GM19438 (cell line): ENCODE measurements at regions not wholly inside any gene's neighbourhood (a gene's known extent, or its start where the extent isn't known, plus 50 kb on each side); places are given as distances from the start of the nearest gene placed in this dataset.
"Not testable (repeated sequence)": the region's sequence is repeated elsewhere in the genome, so short reads cannot be mapped to it uniquely, and the experiment has no call there.

Experiments used
- ATAC-seq: cut with Tn5 transposase; IDR thresholded peaks from one replicate; pipeline ENCODE4 v1.9.1; 2021; ENCODE audit warnings: low read depth; ENCODE audit not compliant: unreplicated experiment

DNA sequence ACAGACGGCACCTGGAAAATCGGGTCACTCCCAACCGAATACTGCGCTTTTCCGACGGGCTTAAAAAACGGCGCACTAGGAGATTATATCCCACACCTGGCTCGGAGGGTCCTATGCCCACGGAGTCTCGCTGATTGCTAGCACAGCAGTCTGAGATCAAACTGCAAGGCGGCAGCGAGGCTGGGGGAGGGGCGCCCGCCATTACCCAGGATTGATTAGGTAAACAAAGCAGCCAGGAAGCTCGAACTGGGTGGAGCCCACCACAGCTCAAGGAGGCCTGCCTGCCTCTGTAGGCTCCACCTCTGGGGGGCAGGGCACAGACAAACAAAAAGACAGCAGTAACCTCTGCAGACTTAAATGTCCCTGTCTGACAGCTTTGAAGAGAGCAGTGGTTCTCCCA lies 64.5 kb downstream of the SLC30A10 start:
- ATAC-seq = not testable (repeated sequence)

DNA sequence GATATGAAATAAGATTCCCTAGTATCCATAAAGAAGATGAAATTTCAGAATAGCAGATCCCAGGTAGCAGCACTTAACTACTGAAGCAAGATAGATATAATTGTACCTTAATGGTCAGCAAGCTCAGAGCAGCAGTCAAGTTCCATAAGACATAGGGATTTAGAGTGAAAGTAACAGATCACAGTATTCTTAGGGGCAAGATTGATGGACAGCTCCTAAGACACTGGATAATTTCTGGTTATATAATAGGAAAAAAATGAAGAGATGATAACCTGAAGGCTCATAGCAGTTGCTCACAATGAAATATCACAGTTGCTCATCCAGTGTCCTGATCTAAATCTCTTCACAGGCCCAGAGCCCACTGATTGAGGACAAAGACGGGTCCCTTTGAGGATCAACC lies 66.0 kb downstream of the SLC30A10 start:
- no peak for ATAC-seq

DNA sequence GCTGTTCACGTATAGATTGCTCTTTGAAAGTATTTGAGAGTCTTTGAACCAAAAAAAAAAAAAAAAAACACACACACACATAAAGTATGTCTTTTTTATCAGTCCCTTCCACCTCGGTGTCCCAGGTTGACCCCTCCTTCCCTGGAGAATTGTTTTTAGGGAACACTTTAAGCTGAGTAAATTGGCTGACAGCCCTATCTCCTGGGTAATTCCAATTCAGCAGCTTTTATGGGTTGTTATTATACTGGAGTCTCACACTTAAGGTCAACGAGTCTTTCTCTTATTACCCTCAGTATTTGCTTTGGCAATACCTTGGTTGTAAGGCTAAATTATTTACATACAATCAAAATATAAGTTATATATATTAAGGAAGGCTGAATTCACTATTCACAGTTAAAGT lies 69.4 kb downstream of the SLC30A10 start:
- ATAC-seq = no peak

DNA sequence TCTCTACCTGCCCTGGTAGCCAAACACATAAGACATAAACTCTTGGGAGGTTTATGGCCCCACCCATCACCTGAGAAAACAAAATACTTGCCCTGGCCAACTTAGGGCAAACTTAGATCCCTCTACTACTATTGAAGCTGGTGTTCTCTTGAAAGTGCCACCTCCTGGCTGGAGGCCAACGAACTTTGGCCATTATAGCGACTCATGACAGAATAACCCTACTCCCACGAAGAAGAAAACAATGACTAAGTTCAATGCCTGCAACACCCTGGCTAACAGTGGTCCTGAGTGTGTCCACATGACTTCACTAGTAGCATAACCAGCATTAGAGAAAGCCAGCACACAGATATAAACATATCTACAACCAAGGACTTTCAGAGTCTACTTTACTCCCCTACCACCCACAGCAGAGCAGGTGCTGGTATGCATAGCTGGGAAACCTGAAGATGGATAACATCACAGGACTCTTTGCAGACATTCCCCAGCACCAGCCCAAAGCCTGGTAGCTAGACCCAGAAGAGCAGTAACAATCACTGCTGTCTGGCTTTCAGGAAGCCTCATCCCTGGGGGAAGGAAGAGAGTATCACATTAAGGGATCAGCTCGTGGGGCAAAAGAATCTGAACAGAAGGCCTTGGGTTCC lies 81.0 kb downstream of the SLC30A10 start:
- ATAC-seq = no peak

DNA sequence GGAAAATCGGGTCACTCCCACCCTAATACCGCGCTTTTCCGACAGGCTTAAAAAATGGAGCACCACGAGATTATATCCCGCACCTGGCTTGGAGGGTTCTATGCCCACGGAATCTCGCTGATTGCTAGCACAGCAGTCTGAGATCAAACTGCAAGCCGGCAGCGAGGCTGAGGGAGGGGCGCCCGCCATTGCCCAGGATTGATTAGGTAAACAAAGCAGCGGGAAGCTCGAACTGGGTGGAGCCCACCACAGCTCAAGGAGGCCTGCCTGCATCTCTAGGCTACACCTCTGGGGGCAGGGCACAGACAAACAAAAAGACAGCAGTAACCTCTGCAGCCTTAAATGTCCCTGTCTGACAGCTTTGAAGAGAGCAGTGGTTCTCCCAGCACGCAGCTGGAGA lies 88.8 kb downstream of the SLC30A10 start:
- ATAC-seq = not testable (repeated sequence)

DNA sequence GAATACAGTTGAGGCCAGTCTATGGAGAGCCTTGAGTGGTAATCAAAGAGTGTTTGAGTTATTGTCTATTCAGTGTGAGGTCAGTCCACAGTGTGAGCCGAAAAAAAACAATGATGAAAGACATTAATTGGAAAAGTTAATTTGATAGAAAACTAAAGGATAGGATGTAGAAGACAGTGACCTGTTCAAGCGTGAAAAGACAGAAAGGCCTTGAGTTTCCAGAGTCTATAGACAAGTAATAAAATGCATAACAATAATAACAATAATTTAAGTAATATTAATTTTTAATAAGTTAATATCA lies 90.4 kb downstream of the SLC30A10 start:
- ATAC-seq = no peak

DNA sequence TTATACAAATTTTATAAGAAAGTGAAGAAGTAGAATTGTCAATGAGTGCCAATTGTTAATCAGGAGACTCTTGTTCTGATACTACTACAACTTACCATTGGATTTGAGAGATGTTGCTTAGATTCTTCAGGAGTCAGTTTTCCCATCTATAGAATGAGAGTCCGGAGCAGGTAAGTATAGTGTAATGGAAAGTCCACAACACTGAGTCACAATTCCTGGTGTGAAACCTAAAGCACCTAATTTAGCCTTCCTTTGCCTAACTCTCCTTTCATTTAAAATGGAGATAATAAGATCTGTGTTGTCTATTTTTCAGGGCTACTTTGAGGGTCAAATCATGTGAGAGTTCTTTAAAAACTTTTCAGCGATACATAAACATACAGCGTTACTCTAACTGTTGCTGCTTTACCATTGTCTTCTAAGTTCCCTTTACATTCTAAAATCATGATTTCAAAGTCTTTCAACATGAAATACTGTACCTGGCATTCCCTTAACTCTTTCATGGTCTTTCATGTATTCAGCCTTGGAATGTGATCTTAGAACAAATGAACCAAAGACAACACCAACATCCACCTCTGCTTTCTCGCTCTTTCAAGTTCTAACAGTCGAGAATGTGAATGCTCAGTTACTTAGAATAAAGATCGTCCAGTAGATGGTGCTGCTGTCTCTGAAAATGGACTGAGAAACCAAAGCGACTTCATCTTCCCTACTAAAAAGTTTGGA lies 90.9 kb downstream of the SLC30A10 start:
- ATAC-seq = no peak

DNA sequence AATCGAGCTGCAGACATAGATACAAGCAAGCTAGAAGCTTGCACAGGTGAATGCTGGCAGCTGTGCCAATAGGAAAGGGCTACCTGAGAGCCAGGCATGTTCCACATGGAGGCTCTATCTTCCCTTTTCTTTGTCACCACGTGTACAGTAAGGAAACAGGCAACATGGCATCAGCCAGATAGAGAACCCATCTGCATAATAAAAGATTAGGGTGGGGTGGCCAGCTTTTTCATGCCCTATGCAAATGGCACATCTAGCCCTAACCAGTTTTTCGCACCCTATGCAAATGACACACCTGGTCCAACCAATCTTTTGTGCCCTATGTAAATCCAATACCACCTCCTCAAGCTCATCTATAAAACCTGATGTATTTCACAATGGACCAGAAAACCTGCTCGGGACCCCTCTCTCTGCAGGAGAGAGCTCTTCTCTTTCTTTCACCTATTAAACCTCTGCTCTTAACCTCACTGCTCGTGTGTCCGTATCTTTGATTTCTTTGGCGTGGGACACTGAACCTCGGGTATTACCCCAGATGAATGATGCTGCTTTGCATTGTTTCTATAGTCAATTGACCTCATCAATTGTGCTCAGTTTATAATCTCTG lies 93.9 kb downstream of the SLC30A10 start:
- no peak for ATAC-seq

DNA sequence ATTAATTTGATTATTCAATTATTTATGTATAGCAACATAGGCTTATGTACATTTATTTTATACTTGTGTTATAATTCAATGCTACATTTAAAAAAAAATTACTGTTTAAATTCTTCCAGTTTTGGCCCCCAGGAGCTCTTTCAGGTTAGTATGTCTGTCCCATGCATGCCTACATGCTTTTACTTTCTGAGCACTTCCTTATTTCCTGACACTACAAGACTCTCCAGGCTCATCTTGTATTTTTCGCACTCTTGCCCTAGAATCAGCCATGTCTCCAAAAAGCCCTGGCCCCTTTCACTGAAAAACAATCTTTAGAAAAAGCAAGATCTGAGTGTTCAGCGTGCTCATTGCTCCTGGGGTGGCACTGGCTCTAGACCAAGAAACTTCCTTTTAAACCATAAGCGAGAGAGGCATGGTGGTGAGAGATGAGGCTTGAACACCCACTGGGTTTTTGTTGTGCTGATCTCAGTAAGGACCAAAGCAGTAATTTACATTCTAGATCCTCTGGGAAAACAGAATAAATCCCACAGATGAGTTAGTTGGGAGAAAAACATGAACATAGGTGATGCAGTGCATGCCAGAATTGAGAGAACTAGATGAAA lies 95.0 kb downstream of the SLC30A10 start:
- no peak for ATAC-seq

DNA sequence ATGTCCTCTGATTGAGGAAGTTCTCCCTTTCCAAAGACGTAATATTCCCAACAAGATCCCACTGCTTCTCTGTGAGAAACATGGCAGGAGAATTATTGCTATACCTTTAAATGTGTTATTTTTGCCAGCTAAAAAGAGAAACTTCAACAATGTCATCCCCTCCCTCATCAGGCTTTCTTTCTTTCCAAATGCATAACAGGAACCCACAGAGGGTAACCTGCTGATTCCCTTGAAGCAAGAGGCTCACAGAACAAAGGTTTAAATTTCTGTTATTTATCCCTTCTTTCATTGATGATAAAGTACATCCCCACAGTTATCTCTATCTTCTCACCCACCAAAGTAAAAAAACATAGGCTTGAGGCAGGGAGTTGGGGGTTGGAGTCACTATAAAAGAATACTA lies 102.1 kb downstream of the SLC30A10 start:
- no peak for ATAC-seq

DNA sequence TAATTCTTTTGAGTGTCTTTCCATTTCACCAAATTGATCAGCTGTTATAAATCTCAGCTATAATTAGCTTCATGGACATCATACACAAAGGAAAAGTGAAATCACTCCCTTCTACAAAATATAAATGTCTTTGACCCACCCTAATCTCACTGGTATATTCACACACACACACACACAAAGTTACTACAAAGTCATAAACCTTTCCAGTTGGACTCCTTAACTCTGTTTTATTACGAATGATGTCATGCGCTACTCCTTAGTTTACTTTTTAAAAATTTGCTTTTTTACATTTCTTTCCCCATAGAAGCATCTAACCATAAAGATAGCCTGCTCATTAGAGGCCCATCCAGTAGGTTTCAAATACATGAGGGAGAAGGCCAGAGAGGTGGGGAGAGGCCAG lies 103.0 kb downstream of the SLC30A10 start:
- no peak for ATAC-seq

DNA sequence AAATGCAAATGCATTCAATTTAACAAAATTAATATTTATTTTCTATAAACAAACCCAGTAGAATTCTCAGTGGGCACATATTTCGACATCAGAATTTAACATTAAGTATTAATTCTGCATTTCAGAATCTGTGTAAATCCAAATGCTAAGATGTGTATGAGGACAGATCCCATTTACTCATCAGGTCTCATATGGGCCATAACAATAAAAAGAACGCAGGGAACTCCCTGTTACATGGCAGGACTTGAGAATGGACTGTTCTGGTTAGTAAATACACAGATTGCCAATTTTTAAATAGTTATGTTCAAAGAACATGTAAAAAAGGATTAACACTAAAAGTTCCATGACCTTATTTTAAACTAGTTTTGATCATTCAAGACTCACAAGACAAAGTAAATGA lies 104.0 kb downstream of the SLC30A10 start:
- ATAC-seq = no peak

DNA sequence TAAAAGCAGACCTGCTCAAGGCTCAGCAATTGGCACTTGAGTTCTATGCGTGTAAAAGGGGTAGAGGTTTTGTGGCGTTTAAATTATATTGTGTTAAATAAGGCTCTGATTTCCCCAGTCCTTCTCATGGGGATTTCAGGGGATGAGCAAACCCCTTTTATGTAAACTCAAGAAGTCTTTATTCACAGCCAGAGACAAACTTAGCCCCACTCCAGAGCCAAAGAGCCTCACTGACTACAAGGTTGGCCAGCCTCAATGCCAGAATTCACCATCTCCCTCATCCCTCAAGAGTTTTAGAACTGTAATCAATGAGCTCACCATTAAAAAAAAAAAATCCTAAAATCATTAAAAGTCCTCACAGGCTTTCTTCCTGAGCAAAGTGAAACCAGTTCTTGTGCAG lies 107.8 kb downstream of the SLC30A10 start:
- no peak for ATAC-seq

DNA sequence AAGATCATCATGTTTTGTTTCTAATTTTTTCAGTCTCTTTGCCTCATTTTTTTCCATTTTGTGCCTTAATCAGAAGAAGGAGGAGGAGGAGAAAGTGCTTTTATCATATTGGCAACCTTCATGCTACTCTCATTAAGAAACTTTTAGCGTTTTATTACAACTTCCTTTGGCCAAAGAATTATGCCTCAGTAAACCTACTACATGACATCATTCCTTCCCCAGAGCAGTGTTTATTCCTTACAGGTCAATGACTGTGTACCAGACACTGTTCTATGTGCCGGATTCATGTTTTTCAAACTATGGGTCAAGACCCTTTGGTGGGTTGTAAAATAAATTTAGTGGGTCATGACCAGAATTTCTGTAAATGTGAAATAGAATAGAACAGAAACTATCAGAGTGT lies 110.4 kb downstream of the SLC30A10 start:
- no peak for ATAC-seq

DNA sequence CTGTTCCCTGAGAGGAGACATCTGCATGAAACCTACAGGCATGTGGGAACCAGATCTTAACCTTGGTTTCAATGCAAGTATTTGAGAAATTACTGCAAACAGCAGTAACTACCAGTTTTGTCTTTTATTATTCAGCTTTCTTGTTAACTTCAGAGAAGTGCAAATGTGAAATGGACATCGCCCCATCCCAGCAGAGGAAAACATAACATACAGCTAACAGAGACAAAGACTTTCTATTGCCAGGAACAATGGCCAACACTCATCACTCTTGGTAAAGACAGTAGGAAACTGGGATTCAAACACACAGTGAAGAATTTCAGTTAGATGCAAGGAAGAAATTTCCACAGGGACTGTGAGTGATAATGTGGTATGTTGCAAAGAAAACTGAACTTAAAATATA lies 115.1 kb downstream of the SLC30A10 start:
- ATAC-seq = no peak

DNA sequence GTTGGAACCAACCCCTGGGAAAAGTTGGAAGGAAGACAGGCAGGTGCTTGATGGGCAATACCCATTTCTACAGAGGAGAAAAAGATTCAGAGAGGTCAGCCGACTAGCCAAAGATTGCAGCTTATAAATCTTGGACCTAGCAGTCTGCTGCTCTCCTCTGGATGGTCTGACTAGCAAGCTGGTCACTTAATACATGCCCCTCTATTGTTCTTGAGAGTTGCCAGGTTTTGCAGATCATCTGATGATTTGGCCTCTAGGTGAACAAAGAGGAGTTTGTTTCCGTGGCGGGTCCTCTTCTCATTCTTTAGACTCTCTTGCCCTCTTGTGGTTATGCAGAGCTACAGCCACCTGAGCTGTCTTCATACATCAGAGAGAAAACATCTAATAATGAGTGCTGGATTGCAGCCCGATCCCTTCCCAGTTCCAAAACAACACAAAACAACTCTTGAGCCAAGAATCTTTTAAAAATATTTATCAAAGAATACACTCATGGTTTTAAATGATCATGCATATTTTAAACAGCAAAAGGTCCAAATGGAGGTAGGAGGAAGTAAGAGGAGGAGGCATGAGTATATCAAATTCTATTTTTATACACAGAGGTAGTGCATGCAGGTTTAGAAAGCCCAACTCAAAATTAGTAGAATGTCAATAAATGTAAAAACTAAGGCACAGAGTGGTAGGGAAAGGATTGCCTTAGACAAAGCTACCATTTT lies 115.7 kb downstream of the SLC30A10 start:
- peak; percentile 84 for ATAC-seq

DNA sequence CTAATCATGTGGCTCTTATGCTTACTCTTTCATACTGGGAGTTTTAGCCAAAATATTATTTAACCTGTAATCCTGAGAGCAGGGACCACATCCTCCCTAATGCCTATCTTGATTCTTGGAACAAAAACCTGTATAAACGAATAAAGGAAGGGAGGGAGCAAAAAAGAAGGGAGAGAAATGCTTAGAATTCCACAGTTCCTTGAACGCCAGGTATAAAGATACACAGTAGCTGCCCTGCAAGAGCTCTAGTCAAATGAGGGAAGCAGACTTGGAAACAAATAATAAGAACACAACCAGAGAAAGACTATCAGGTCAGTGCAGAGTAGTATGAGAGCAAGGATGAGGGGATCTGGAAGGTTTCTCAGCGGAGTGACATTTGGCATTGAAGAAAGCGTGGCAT lies 116.3 kb downstream of the SLC30A10 start:
- no peak for ATAC-seq

DNA sequence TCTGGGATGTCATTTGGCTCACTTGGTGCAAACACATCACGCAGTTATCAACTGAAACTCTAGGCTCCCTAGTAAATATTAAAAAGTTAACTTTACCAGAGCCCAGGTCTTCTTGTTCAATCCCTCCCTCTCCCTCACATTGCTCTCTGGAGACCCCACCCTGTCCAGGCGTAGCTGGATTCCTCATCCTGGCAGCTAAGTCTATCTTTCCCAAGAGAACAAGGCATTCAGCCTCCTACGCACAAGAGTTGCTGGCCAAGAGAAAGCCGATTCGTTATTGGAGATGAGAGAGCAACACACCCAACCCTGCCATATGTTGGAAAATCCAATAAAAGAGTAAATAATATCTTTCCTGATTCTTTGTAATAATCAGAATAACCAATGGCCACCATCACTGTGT lies 117.9 kb downstream of the SLC30A10 start:
- no peak for ATAC-seq

DNA sequence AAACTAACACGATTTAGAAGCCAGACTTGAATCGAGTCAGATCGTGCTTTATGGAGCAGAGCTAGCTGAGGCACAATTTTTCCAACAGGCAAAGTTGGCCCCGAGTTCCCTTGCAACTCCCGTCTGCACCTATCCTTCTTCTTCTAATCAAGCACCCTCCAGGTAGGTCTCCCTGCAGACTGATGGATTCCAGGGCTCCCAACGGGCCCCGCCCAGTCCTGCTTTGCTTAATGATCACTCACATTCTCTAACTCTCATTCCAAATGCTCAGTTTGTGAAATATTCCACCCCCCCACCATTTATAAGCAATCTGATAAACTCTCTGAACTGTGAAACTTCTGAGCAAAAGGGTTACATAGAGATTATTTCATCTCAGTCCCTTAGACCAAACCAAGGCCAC lies 119.6 kb downstream of the SLC30A10 start:
- no peak for ATAC-seq

DNA sequence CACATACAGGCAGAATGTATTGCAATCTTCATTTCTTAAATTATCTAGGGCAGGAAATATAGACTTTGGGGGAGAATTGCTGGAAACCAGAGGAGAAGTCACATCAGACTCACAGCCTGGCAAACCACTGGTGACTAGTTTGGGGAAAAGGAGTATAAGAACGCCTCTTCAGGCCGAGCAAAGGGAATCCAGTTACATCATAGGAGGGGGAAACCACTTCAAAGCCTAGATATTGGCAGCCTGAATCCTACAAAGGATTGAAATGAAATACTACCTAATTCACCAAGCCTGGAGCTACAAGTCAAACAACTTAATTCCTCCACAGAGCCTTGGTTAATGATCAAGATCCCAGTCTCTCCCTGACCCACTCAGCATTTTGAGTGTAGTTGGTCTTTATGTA lies 121.7 kb downstream of the SLC30A10 start:
- ATAC-seq = no peak

DNA sequence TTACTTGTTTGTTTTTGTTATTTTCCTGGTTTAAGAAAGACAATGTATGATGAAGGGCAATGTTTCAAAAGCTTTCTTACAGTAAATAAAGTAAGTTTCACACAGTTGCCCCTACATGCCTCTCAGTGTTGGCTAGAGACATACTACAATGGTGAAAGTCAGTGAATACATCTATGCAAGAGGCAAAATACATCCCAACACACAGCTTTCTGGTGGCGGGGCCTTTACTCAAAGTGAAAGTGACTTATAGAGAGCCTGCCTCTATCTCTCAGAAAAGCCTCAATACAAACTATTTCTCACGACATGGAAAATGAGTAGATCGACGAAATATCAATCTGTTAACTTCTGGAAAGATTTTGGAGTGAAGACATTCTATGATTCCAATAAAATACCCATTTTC lies 122.3 kb downstream of the SLC30A10 start:
- no peak for ATAC-seq
